ENCODE measurements at regions not wholly inside any gene's neighbourhood (a gene's known extent, or its start where the extent isn't known, plus 50 kb on each side); places are given as distances from the start of the nearest gene placed in this dataset.

DNA sequence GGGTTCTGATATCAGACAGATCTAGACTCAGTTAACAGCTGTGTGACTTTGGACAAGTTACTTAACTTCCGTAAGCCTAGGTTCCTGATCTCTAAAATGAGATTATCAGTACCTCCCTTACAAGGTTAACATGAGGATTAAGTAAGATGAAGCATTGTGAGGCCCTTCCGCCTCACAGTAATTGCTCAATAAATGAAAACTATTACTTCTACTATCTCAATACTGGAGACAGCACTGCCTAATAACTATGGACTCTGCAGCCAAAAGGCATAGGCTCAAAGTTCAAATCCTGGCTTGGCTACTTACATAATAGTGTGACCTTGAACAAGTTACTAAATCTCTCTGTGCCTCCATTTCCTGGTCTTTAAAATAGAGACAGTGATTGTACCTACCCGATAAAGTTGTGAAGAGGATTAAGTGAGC is 82.0 kb upstream of the ATP11B start:
- POLR2A ChIA-PET (ENCODE audit: low non-redundant PET), result no interaction called here
- Histone ChIP-seq H3K36me3 (ENCODE audit: insufficient read depth, low read length, poor library complexity, severe bottlenecking) (no peaks in the 10 kb centered on the region), H3K27ac (ENCODE audit: low read depth, low read length, poor library complexity, severe bottlenecking) (no peak overlapping the region), H3K9me3 (ENCODE audit: low read depth, low read length, poor library complexity, severe bottlenecking) (no peaks in the 10 kb centered on the region), H3K27me3 (replicated peaks; ENCODE audit: insufficient read depth, low read depth, low read length, poor library complexity) (peaks cover 8% of the 10 kb centered on the region), H3K4me1 (ENCODE audit: insufficient read depth, low read length, poor library complexity, severe bottlenecking) (no peaks in the 10 kb centered on the region), H3K4me3 (ENCODE audit: low read depth, low read length, poor library complexity, severe bottlenecking) (no peak overlapping the region)
- CTCF ChIA-PET, result interaction anchor here (0.9 kb wide), 1 partner anchor 215 kb away, joined by 7 read pairs; no protein-coding TSS in a partner anchor
- BruUV-seq (replicated peaks), result no TSS peak
- no peak for DNase-seq (ENCODE audit: low spot score)
- intact Hi-C loops (cut with micrococcal nuclease; ENCODE audit: unreplicated experiment), result loop anchor here (5.0 to 10.0 kb wide), 4 partner anchors 194 to 676 kb away; no protein-coding TSS in a partner anchor
- no peak for TF ChIP-seq EZH2 (IDR thresholded peaks at IDR 0.05; ENCODE audit: borderline replicate concordance, low read depth, low read length, poor library complexity, severe bottlenecking)
- TF ChIP-seq, protein P1, sequence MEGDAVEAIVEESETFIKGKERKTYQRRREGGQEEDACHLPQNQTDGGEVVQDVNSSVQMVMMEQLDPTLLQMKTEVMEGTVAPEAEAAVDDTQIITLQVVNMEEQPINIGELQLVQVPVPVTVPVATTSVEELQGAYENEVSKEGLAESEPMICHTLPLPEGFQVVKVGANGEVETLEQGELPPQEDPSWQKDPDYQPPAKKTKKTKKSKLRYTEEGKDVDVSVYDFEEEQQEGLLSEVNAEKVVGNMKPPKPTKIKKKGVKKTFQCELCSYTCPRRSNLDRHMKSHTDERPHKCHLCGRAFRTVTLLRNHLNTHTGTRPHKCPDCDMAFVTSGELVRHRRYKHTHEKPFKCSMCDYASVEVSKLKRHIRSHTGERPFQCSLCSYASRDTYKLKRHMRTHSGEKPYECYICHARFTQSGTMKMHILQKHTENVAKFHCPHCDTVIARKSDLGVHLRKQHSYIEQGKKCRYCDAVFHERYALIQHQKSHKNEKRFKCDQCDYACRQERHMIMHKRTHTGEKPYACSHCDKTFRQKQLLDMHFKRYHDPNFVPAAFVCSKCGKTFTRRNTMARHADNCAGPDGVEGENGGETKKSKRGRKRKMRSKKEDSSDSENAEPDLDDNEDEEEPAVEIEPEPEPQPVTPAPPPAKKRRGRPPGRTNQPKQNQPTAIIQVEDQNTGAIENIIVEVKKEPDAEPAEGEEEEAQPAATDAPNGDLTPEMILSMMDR (conservative IDR thresholded peaks at IDR 0.05; ENCODE audit: low read depth, low read length), result no peak

DNA sequence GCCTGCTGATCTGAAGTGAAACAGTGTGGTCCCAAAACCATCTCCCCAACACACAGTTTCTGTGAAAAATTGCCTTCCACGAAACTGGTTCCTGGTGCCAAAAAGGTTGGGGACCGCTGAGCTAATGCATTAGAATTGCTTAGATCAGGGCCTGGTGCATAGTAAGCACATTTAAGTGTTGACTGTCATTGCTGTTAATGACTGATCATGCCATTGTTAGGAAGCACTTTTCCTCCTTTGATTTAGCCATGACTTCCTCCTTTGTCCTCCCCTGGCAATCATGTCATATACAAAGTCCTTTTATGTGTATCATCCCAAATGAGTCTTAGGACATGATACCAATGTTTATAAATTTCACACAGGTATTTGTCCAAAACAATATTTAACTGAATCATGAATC is 81.5 kb upstream of the ATP11B start:
- CTCF ChIA-PET, result no interaction called here
- TF ChIP-seq, protein P1 (conservative IDR thresholded peaks at IDR 0.05; ENCODE audit: low read depth, low read length), result no peak
- TF ChIP-seq EZH2 (IDR thresholded peaks at IDR 0.05; ENCODE audit: borderline replicate concordance, low read depth, low read length, poor library complexity, severe bottlenecking), result no peak
- no peaks in the 10 kb centered on the region for H3K9me3 ChIP-seq (ENCODE audit: low read depth, low read length, poor library complexity, severe bottlenecking)
- no peaks in the 10 kb centered on the region for H3K4me1 ChIP-seq (ENCODE audit: insufficient read depth, low read length, poor library complexity, severe bottlenecking)
- intact Hi-C loops (cut with micrococcal nuclease; ENCODE audit: unreplicated experiment), result loop anchor here (5.0 to 10.0 kb wide), 4 partner anchors 193 to 675 kb away; no protein-coding TSS in a partner anchor
- H3K4me3 ChIP-seq (ENCODE audit: low read depth, low read length, poor library complexity, severe bottlenecking), result no peak overlapping the region
- H3K27me3 ChIP-seq (replicated peaks; ENCODE audit: insufficient read depth, low read depth, low read length, poor library complexity), result peaks cover 4% of the 10 kb centered on the region
- DNase-seq (ENCODE audit: low spot score), result no peak
- no TSS peak for BruUV-seq (replicated peaks)
- H3K36me3 ChIP-seq (ENCODE audit: insufficient read depth, low read length, poor library complexity, severe bottlenecking), result no peaks in the 10 kb centered on the region
- no peak overlapping the region for H3K27ac ChIP-seq (ENCODE audit: low read depth, low read length, poor library complexity, severe bottlenecking)
- POLR2A ChIA-PET (ENCODE audit: low non-redundant PET), result no interaction called here

DNA sequence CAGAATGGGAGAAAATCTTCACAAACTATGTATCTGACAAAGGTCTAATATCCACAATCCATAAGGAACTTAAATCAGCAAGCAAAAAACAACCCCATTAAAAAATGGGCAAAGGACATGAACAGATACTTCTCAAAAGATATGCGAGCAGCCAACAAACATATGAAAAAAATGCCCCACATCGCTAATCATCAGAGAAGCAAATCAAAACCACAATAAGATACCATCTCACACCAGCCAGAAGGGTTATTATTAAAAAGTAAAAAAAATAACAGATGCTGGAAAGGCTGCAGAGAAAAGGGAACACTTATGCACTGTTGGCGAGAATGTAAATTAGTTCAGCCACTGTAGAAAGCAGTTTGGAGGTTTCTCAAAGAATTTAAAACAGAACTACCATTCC is 80.2 kb upstream of the ATP11B start:
- no peak for TF ChIP-seq EZH2 (IDR thresholded peaks at IDR 0.05; ENCODE audit: borderline replicate concordance, low read depth, low read length, poor library complexity, severe bottlenecking)
- ChIA-PET CTCF (interaction anchor here (0.6 kb wide), 1 partner anchor 839 kb away, joined by 3 read pairs; no protein-coding TSS in a partner anchor), POLR2A (ENCODE audit: low non-redundant PET) (no interaction called here)
- H3K4me3 ChIP-seq (ENCODE audit: low read depth, low read length, poor library complexity, severe bottlenecking), result no peak overlapping the region
- no peaks in the 10 kb centered on the region for H3K36me3 ChIP-seq (ENCODE audit: insufficient read depth, low read length, poor library complexity, severe bottlenecking)
- H3K4me1 ChIP-seq (ENCODE audit: insufficient read depth, low read length, poor library complexity, severe bottlenecking), result no peaks in the 10 kb centered on the region
- H3K27me3 ChIP-seq (replicated peaks; ENCODE audit: insufficient read depth, low read depth, low read length, poor library complexity), result no peaks in the 10 kb centered on the region
- BruUV-seq (replicated peaks), result no TSS peak
- no peak for DNase-seq (ENCODE audit: low spot score)
- no peaks in the 10 kb centered on the region for H3K9me3 ChIP-seq (ENCODE audit: low read depth, low read length, poor library complexity, severe bottlenecking)
- intact Hi-C loops (cut with micrococcal nuclease; ENCODE audit: unreplicated experiment), result loop anchor here (5.0 to 10.0 kb wide), 4 partner anchors 192 to 674 kb away; no protein-coding TSS in a partner anchor
- no peak overlapping the region for H3K27ac ChIP-seq (ENCODE audit: low read depth, low read length, poor library complexity, severe bottlenecking)
